Femur (tissue), 1 donor: ENCODE measurements at regions not wholly inside any gene's neighbourhood (a gene's known extent, or its start where the extent isn't known, plus 50 kb on each side); places are given as distances from the start of the nearest gene placed in this dataset.
"Not testable (repeated sequence)": the region's sequence is repeated elsewhere in the genome, so short reads cannot be mapped to it uniquely, and the experiment has no call there.

ENCODE experiments used
- DNase-seq: peaks from one replicate; pipeline ENCODE4 v3.0.0-alpha.2; 2017

DNA sequence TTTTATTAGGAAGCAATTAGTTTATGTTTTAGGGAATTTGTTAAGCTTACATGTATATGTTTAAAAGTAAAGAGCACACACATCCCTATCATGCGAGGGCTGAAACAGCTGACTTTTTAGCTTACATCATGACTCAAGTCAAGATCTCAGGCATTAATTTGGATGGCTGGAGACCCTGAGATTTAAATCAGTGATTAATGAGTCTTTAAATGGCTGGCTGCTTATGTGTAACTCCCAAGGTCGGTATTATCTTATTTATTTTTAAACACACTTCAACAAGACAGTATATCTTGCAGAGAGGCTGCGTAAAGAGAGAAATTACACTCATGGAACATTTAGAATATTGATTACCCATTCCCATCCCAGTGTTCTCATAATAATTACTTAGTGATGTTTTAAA is 169.4 kb downstream of the KBTBD8 start:
- no peak for DNase-seq

GRCh38 chr3:67171841-67172240 is 173.7 kb downstream of the KBTBD8 start:
- DNase-seq: no peak

- DNase-seq: not testable (repeated sequence)
These were observed 175.0 kb downstream of the KBTBD8 start for GRCh38 chr3:67173130-67173529.

DNA sequence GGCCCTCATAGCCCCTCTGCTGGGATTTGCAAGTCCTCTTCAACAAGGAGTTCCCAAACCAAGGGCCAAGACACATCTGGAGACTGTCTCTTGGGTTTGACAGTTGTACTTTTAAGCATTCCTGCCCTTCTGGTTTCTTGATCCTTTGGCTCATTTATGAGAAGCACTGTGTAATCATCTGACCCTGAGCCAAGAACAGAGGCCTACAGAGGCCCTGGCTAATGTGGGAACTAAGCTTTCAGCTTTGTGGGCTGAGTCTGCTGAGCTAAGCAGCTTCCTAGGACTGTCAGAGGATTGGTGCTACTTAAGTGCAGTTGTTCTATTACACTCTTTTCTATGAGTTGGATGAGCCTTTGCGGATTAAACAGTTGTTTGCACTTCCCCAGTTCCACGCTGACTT is 178.3 kb downstream of the KBTBD8 start:
- DNase-seq: no peak

GRCh38 chr3:67192466-67192865 is 194.4 kb downstream of the KBTBD8 start:
- DNase-seq: no peak

- no peak for DNase-seq
These were observed 198.6 kb downstream of the KBTBD8 start for GRCh38 chr3:67196677-67197076.

DNA sequence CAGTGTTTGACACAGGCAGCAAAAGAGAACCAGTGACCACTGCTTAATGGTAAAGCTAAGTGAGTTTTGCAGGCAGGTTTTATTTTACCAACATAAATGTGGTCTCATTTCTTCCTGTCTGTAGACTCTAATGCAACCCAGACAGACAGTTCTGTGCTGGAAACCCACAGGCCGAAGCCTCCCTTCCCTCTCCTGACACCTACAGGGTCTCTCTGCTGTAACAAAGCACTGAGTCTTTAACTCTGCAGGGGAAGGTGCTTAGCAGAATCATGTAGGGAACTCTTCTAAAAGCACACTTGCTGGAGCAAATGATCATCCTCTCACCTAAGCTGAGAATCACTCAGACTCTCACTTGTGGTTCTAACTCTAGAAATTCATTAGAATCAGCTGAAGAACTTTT is 200.3 kb downstream of the KBTBD8 start:
- no peak for DNase-seq

DNA sequence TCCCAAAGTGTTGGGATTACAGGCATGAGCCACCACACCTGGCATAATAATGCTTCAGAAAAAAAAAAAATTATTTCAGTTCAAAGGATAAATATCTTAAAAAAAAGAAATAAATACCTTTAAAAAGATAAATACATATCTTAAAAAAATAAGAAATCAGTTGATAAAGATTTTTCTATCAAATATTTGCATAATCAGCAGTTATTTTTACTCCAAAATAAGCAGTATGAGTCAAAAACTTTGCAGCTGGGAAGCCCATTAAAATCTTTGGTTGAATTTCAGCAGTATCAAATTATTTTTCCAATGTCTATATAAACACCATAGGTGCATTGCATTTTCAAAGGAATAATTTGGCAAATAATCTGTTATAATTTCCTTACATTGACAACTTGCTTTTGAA is 202.5 kb downstream of the KBTBD8 start:
- DNase-seq: no peak

- no peak for DNase-seq
These were observed 202.9 kb downstream of the KBTBD8 start for GRCh38 chr3:67201026-67201425.

GRCh38 chr3:67202053-67202452 is 203.9 kb downstream of the KBTBD8 start:
- no peak for DNase-seq

GRCh38 chr3:67204951-67205350 is 206.8 kb downstream of the KBTBD8 start:
- DNase-seq: no peak

DNA sequence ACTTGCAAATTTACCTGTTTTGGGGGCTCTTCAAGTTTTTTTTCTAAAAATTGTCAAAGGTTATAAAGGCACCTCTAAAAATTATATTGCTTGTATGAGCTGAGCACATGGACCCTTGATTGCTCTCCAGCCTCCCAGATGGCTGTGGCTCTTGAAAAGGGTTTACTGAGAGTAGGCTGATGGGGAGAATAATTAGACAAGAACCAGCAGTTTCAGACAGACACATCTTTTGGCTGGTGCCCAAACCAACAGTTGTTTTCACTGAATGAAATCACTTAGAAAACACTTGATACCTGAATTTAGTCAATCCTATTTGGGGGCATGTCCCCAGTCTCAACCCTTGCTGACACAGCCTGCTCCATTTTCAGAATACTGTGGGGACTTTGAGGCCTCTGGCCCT is 217.6 kb downstream of the KBTBD8 start:
- no peak for DNase-seq

GRCh38 chr3:67227030-67227429 is 228.9 kb downstream of the KBTBD8 start:
- no peak for DNase-seq

- DNase-seq: no peak
These were observed 230.0 kb downstream of the KBTBD8 start for GRCh38 chr3:67228136-67228535.

DNA sequence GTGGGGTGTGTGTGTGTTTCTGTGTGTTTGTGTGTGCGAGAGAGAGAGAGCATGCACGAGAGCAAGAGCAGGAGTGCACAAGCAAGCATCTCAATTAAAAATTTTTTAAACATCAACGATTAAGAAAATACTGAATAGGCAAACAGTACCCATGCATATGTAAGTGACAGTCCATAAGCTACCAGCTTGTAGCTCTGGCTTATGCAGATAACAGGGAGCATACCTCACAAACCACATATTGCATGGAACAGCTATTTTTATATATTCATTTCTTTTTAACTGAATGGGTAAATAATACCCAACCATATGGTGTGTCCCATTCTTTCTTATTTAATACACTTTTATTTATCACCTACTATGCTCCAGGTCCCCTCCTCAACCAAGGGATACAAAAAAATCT is 234.5 kb downstream of the KBTBD8 start:
- no peak for DNase-seq

- no peak for DNase-seq
These were observed 241.2 kb downstream of the KBTBD8 start for GRCh38 chr3:67239353-67239752.

GRCh38 chr3:67241084-67241483 is 243.0 kb downstream of the KBTBD8 start:
- DNase-seq: no peak

- DNase-seq: no peak
These were observed 246.0 kb downstream of the KBTBD8 start for GRCh38 chr3:67244130-67244529.

DNA sequence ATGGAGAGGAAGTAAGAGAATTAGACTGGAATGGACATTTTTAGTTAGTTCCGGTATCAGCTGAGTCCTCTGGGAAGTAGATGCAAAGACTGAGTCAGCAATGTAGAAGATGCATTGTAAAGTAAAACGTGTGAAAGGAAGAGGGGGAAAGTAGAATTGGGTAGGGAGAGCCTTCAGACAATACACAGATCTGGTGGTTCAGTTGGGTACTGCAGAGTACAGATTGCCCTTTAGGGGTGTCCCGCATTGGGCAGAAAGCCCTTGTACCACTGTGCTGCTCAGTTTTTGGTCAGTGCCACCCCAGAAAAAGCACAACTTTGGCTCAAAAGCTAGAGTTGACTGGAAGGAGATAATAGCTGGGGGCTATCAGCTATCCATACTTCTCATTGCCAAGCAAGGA is 247.4 kb downstream of the KBTBD8 start:
- no peak for DNase-seq

- DNase-seq: no peak
These were observed 250.6 kb downstream of the KBTBD8 start for GRCh38 chr3:67248726-67249125.

DNA sequence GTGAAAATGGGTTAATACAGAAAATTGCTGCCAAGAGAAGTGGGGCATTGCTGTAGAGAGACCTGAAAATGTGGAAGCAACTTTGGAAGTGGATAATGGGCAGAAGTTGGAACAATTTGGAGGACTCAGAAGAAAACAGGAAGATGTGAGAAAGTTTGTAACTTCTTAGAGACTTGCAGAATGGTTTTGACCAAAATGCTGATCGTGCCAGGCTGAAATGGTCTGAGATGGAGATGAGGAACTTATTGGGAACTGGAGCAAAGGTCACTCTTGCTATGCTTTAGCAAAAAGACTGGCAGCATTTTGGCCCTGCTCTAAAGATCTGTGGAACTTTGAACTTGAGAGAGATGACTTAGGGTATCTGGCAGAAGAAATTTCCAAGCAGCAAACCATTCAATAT is 254.8 kb downstream of the KBTBD8 start:
- DNase-seq: not testable (repeated sequence)

GRCh38 chr3:67278015-67278618 is 280.0 kb downstream of the KBTBD8 start:
- no peak for DNase-seq

DNA sequence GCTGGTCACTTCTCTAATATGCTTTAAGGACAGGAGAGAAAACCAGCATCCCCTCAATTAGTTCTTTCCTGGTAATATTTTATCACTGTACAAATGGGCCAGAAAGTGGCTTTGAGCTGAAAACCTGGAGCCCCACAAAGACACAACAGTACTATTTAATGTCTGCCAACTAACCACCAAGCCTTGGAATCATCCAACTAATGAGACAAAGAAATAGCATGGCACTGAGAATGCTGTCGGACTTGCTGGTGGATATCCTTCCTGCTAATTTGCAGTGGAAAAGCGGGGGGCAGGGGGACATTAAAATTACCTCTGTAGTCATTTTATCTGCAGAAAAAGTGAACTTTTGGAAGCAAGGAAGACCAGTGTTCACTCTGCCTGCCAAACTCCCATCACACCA is 288.5 kb downstream of the KBTBD8 start:
- no peak for DNase-seq

DNA sequence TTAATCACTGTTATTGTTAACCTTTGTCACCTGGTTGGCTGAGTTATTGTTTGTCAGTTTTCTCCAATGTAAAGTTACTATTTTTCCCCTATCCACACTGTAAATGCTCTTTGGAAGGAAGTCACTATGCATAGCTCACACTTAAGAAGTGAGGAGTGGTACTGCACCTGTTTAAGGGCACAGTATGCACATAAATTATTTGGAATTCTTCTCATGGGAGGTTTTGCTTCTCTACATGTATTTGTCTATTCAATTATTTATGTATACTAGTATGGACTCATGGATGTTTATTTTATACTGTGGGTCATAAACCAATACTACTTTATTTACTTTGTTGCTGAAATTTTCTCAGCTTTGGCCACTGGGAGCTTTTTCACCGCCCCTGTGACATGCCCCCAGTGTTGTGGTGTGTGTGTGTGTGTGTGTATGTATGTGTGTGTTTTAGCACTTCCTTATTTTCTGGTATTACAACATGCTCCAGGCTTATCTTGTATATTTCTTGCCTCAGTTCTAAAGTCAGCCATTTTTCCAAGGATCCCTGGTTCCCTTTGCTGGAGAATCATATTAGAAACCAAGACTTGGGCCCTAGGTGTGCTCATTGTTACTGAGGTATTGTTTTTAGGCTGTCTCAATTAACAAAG is 290.5 kb downstream of the KBTBD8 start:
- DNase-seq: no peak

- DNase-seq: no peak
These were observed 291.5 kb downstream of the KBTBD8 start for GRCh38 chr3:67289626-67290025.
